ENCODE measurements at regions not wholly inside any gene's neighbourhood (a gene's known extent, or its start where the extent isn't known, plus 50 kb on each side); places are given as distances from the start of the nearest gene placed in this dataset.

- no peaks in the 10 kb centered on the region for H3K27me3 ChIP-seq (ENCODE audit: insufficient read depth, low read depth, low read length)
- H3F3A ChIP-seq (ENCODE audit: insufficient read depth, low read length, poor library complexity, severe bottlenecking): no peaks in the 10 kb centered on the region
- no peak for TF ChIP-seq MXI1 (conservative IDR thresholded peaks at IDR 0.05; ENCODE audit: poor library complexity, severe bottlenecking)
- TF ChIP-seq POLR2AphosphoS5 (IDR thresholded peaks at IDR 0.05): no peak
- TF ChIP-seq SMC3 (conservative IDR thresholded peaks at IDR 0.05; ENCODE audit: poor library complexity): no peak
- no peak for TF ChIP-seq RAD21 (conservative IDR thresholded peaks at IDR 0.05)
- TF ChIP-seq REST (IDR thresholded peaks at IDR 0.05; ENCODE audit: borderline replicate concordance): no peak
- no peak for TF ChIP-seq EZH2 (IDR thresholded peaks at IDR 0.05; ENCODE audit: borderline replicate concordance, insufficient read depth, low read length, poor library complexity, severe bottlenecking)
- TF ChIP-seq EP300 (conservative IDR thresholded peaks at IDR 0.05; ENCODE audit: poor library complexity, severe bottlenecking): no peak
- TF ChIP-seq TAF1 (IDR thresholded peaks at IDR 0.05; ENCODE audit: low read depth): no peak
- TF ChIP-seq CTCF (IDR thresholded peaks at IDR 0.05; ENCODE audit: poor library complexity, severe bottlenecking): no peak
- H3K4me3 ChIP-seq (ENCODE audit: low read length): no peak overlapping the region
- H3K79me2 ChIP-seq (replicated peaks; ENCODE audit: insufficient read depth, low read length): no peaks in the 10 kb centered on the region
- H3K9me2 ChIP-seq (ENCODE audit: insufficient read depth, low read length): no peaks in the 10 kb centered on the region
- no peak overlapping the region for H3K9ac ChIP-seq (ENCODE audit: low read length)
- H3K9me3 ChIP-seq (ENCODE audit: low read length): no peaks in the 10 kb centered on the region
- no peaks in the 10 kb centered on the region for H3K36me3 ChIP-seq (ENCODE audit: insufficient read depth, low read length)
- H3K4me2 ChIP-seq (ENCODE audit: low read length): no peak overlapping the region
- H4K20me1 ChIP-seq (ENCODE audit: insufficient read depth): no peaks in the 10 kb centered on the region
- H2AFZ ChIP-seq (ENCODE audit: low read depth, low read length): no peak overlapping the region
- no peak overlapping the region for H3K27ac ChIP-seq (ENCODE audit: low read length)
Observed at GRCh38 chr12:93148412-93148811, 219.3 kb upstream of the EEA1 start.

GRCh38 chr12:93149229-93149628 lies 220.1 kb upstream of the EEA1 start:
- no peaks in the 10 kb centered on the region for H3K36me3 ChIP-seq (ENCODE audit: insufficient read depth, low read length)
- no peak overlapping the region for H2AFZ ChIP-seq (ENCODE audit: low read depth, low read length)
- H3K4me2 ChIP-seq (ENCODE audit: low read length): no peak overlapping the region
- TF ChIP-seq EZH2 (IDR thresholded peaks at IDR 0.05; ENCODE audit: borderline replicate concordance, insufficient read depth, low read length, poor library complexity, severe bottlenecking) (no peak), REST (IDR thresholded peaks at IDR 0.05; ENCODE audit: borderline replicate concordance) (no peak), MXI1 (conservative IDR thresholded peaks at IDR 0.05; ENCODE audit: poor library complexity, severe bottlenecking) (no peak), CTCF (IDR thresholded peaks at IDR 0.05; ENCODE audit: poor library complexity, severe bottlenecking) (no peak), TAF1 (IDR thresholded peaks at IDR 0.05; ENCODE audit: low read depth) (no peak), RAD21 (conservative IDR thresholded peaks at IDR 0.05) (no peak), EP300 (conservative IDR thresholded peaks at IDR 0.05; ENCODE audit: poor library complexity, severe bottlenecking) (no peak), POLR2AphosphoS5 (IDR thresholded peaks at IDR 0.05) (no peak), SMC3 (conservative IDR thresholded peaks at IDR 0.05; ENCODE audit: poor library complexity) (no peak)
- no peak overlapping the region for H3K27ac ChIP-seq (ENCODE audit: low read length)
- no peaks in the 10 kb centered on the region for H3K79me2 ChIP-seq (replicated peaks; ENCODE audit: insufficient read depth, low read length)
- H3F3A ChIP-seq (ENCODE audit: insufficient read depth, low read length, poor library complexity, severe bottlenecking): no peaks in the 10 kb centered on the region
- H3K4me3 ChIP-seq (ENCODE audit: low read length): no peak overlapping the region
- no peaks in the 10 kb centered on the region for H3K9me2 ChIP-seq (ENCODE audit: insufficient read depth, low read length)
- no peak overlapping the region for H3K9ac ChIP-seq (ENCODE audit: low read length)
- no peaks in the 10 kb centered on the region for H3K27me3 ChIP-seq (ENCODE audit: insufficient read depth, low read depth, low read length)
- H3K9me3 ChIP-seq (ENCODE audit: low read length): no peaks in the 10 kb centered on the region
- no peaks in the 10 kb centered on the region for H4K20me1 ChIP-seq (ENCODE audit: insufficient read depth)

All from neural cell (in vitro differentiated cells).